ENCODE measurements at regions not wholly inside any gene's neighbourhood (a gene's known extent, or its start where the extent isn't known, plus 50 kb on each side); places are given as distances from the start of the nearest gene placed in this dataset.

DNA sequence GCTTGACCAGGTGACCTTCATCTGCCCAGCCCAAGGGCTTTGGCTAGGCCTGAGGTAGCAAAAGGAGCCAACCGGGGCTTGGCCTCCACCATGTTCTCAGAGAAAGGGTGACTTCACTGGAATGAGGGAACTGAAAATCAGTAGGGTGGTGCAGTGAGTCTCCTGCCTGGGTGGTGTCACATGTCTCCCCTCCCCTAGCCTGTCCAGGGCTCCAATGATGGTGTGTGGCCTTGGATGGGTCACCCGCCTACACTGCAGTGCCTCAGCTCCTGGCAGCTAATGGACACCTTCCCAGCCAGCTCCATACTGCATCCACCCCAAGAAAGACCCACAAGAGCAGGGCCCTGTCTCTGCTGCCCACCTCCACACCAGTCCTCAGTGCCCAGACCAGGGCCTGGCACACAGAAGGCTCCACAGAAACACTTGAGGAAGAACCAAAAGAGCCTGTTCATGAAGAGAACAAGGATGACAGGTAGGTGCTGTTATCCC lies 678.7 kb downstream of the MATN1 start:
- no peak for TF ChIP-seq CTCF (IDR thresholded peaks at IDR 0.05)
- no peak for TF ChIP-seq POLR2AphosphoS5 (IDR thresholded peaks at IDR 0.05)
